ENCODE measurements at regions not wholly inside any gene's neighbourhood (a gene's known extent, or its start where the extent isn't known, plus 50 kb on each side); places are given as distances from the start of the nearest gene placed in this dataset.

DNA sequence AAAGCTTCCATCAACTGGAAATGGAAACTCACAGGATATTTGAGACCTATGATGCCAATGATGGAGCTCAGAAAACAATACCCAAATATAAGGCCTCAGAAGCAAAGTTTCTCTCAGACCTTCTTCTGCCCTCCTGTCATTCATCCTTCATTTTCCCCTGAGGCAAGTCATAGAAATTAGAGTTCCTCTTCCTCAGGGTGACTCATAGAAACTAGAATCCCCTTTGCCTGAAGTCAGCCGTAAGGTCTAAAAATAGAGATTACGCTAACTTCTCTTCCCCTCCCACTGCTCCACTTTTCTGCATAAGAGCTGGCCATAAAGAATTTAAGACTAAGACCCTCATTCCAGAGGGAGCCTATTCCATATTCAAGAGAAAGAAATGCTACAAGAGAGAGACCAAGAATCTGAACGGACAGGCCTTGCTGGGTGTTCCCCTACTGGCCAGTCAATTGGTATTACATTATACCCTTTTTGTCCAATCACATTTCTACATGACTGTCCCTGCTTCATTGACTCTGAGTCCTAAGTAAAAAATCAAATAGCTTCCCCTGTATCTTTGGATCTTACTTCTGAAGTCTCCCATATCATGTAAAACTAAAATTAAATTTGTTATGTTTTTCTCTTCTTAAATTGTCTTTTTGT is 994.9 kb downstream of the ADGRL2 start:
- TF ChIP-seq, protein P1, sequence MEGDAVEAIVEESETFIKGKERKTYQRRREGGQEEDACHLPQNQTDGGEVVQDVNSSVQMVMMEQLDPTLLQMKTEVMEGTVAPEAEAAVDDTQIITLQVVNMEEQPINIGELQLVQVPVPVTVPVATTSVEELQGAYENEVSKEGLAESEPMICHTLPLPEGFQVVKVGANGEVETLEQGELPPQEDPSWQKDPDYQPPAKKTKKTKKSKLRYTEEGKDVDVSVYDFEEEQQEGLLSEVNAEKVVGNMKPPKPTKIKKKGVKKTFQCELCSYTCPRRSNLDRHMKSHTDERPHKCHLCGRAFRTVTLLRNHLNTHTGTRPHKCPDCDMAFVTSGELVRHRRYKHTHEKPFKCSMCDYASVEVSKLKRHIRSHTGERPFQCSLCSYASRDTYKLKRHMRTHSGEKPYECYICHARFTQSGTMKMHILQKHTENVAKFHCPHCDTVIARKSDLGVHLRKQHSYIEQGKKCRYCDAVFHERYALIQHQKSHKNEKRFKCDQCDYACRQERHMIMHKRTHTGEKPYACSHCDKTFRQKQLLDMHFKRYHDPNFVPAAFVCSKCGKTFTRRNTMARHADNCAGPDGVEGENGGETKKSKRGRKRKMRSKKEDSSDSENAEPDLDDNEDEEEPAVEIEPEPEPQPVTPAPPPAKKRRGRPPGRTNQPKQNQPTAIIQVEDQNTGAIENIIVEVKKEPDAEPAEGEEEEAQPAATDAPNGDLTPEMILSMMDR (IDR thresholded peaks at IDR 0.05) = no peak
- TF ChIP-seq POLR2A (IDR thresholded peaks at IDR 0.05) (no peak), EP300 (IDR thresholded peaks at IDR 0.05) (no peak)
